PC-3 (cell line): ENCODE measurements at regions not wholly inside any gene's neighbourhood (a gene's known extent, or its start where the extent isn't known, plus 50 kb on each side); places are given as distances from the start of the nearest gene placed in this dataset.

Experiments
- ATAC-seq: fragments of 200-7000 bp; cut with Tn5 transposase; 2 replicates; pipeline ENCODE4 v1.9.1; 2020; ENCODE audit warnings: mild to moderate bottlenecking, moderate library complexity
- BruUV-seq: library from RNA; stranded (reverse); fragments of 400-500 nt; replicated peaks from 2 replicates; lab custom pipeline; 2021; lab: Mats Ljungman, UMichigan
- CTCF ChIA-PET: fragments of 300-600 bp; sonication (Branson Sonifier 250); formaldehyde crosslinking; loops from one replicate; lab custom pipeline; 2022; ENCODE audit warnings: antibody characterized with exemption; lab: Charles Lee
- POLR2A ChIA-PET: fragments of 300-600 bp; sonication (Branson Sonifier 250); formaldehyde crosslinking; loops from one replicate; lab custom pipeline; 2022; ENCODE audit warnings: antibody characterized with exemption; ENCODE audit not compliant: unreplicated experiment; lab: Charles Lee
- DNase-seq: peaks from one replicate; pipeline ENCODE4 v3.0.0-alpha.2; 2015
- H2AFZ ChIP-seq: fragments of 300-600 bp; sonication (generic); 2 replicates; pipeline ENCODE4 v1.6.0; 2016; ENCODE audit warnings: antibody characterized with exemption, low read length
- H3F3A ChIP-seq: fragments of 300-600 bp; sonication (generic); one replicate; pipeline ENCODE4 v1.6.0; 2017; ENCODE audit warnings: antibody characterized with exemption, low read length, control low read depth, mild to moderate bottlenecking; ENCODE audit not compliant: unreplicated experiment
- H3K27ac ChIP-seq: fragments of 300-600 bp; sonication (generic); 2 replicates; pipeline ENCODE4 v1.5.1; 2016; ENCODE audit warnings: mild to moderate bottlenecking, low read length
- H3K27me3 ChIP-seq: fragments of 300-600 bp; sonication (generic); 2 replicates; pipeline ENCODE4 v1.6.1; 2016; ENCODE audit warnings: low read length, mixed read lengths
- H3K36me3 ChIP-seq: fragments of 300-600 bp; sonication (generic); 2 replicates; pipeline ENCODE4 v1.6.1; 2016; ENCODE audit warnings: low read depth, mixed run types, low read length, mixed read lengths
- H3K4me1 ChIP-seq: fragments of 300-600 bp; sonication (generic); 2 replicates; pipeline ENCODE4 v1.5.1; 2016; ENCODE audit warnings: low read length; ENCODE audit not compliant: insufficient read depth
- H3K4me2 ChIP-seq: fragments of 300-600 bp; sonication (generic); 2 replicates; pipeline ENCODE4 v1.6.0; 2016; ENCODE audit warnings: low read length
- H3K4me3 ChIP-seq: fragments of 300-600 bp; sonication (generic); 2 replicates; pipeline ENCODE4 v1.5.1; 2016; ENCODE audit warnings: mild to moderate bottlenecking, low read length, mixed read lengths
- H3K79me2 ChIP-seq: fragments of 300-600 bp; sonication (generic); 2 replicates; pipeline ENCODE4 v1.6.1; 2017; ENCODE audit warnings: low read length, mixed read lengths
- H3K9ac ChIP-seq: fragments of 300-600 bp; sonication (generic); 2 replicates; pipeline ENCODE4 v1.6.0; 2016; ENCODE audit warnings: mild to moderate bottlenecking, low read length
- H3K9me2 ChIP-seq: fragments of 300-600 bp; sonication (generic); replicated peaks from 2 replicates; pipeline ENCODE4 v1.6.1; 2016; ENCODE audit warnings: mixed run types, low read length, mixed read lengths
- H3K9me3 ChIP-seq: fragments of 300-600 bp; sonication (generic); 2 replicates; pipeline ENCODE4 v1.6.1; 2016; ENCODE audit warnings: low read length, mixed read lengths
- H4K20me1 ChIP-seq: fragments of 300-600 bp; sonication (generic); 2 replicates; pipeline ENCODE4 v1.6.1; 2016; ENCODE audit warnings: low read length, mixed read lengths
- CTCF ChIP-seq: fragments of 300-600 bp; sonication (generic); conservative IDR thresholded peaks from 2 replicates; pipeline ENCODE4 v1.5.1; 2017; ENCODE audit warnings: antibody characterized with exemption, low read depth, mild to moderate bottlenecking, low read length
- EZH2 ChIP-seq: fragments of 300-600 bp; sonication (generic); IDR thresholded peaks from one replicate; pipeline ENCODE4 v1.6.1; 2017; ENCODE audit warnings: antibody characterized with exemption, mild to moderate bottlenecking, low read length; ENCODE audit not compliant: unreplicated experiment
- EZH2phosphoT487 ChIP-seq: fragments of 300-600 bp; sonication (generic); IDR thresholded peaks from 2 replicates; pipeline ENCODE4 v1.6.1; 2018; ENCODE audit warnings: mild to moderate bottlenecking, antibody characterized with exemption, low read length, borderline replicate concordance
- intact Hi-C: fragments of 100-400 bp; cut with micrococcal nuclease; formaldehyde crosslinking; loops from 2 replicates; pipeline ENCODE4 v1.9.0; 2023

- Histone ChIP-seq H3K4me3 (no peak overlapping the region), H4K20me1 (no peaks in the 10 kb centered on the region), H3K9me2 (no peaks in the 10 kb centered on the region), H3K4me2 (no peak overlapping the region), H3F3A (no peaks in the 10 kb centered on the region), H3K9me3 (no peaks in the 10 kb centered on the region), H3K27ac (no peak overlapping the region), H2AFZ (no peak overlapping the region), H3K79me2 (no peaks in the 10 kb centered on the region), H3K27me3 (peaks cover 19% of the 10 kb centered on the region; the same call in 1 of the 2 replicates), H3K4me1 (no peaks in the 10 kb centered on the region), H3K9ac (no peak overlapping the region), H3K36me3 (no peaks in the 10 kb centered on the region)
- POLR2A ChIA-PET = no interaction called here
- intact Hi-C loops = no loop called here
- BruUV-seq = no TSS peak
- CTCF ChIA-PET = no interaction called here
- ATAC-seq = no peak
- TF ChIP-seq EZH2phosphoT487 (no peak), CTCF (no peak), EZH2 (no peak)
- DNase-seq = no peak
These were observed 172.8 kb upstream of the B3GAT1 start for GRCh38 chr11:134584706-134585445.

- Histone ChIP-seq H3K9me3 (no peaks in the 10 kb centered on the region), H3K4me3 (no peak overlapping the region), H3K79me2 (no peaks in the 10 kb centered on the region), H3K36me3 (no peaks in the 10 kb centered on the region), H3K27me3 (peaks cover 18% of the 10 kb centered on the region; the same call in 1 of the 2 replicates), H3K27ac (no peak overlapping the region), H3K9ac (no peak overlapping the region), H3F3A (no peaks in the 10 kb centered on the region), H2AFZ (no peak overlapping the region), H3K4me2 (no peak overlapping the region), H3K4me1 (no peaks in the 10 kb centered on the region), H4K20me1 (no peaks in the 10 kb centered on the region), H3K9me2 (no peaks in the 10 kb centered on the region)
- ChIA-PET CTCF (no interaction called here), POLR2A (no interaction called here)
- no peak for TF ChIP-seq EZH2phosphoT487
- no peak for TF ChIP-seq CTCF
- no peak for TF ChIP-seq EZH2
- no TSS peak for BruUV-seq
- DNase-seq (no peak), ATAC-seq (no peak)
- intact Hi-C loops = no loop called here
These were observed 172.0 kb upstream of the B3GAT1 start for GRCh38 chr11:134584001-134584561.
